Adrenal gland (tissue), 9 donors: ENCODE measurements at regions not wholly inside any gene's neighbourhood (a gene's known extent, or its start where the extent isn't known, plus 50 kb on each side); places are given as distances from the start of the nearest gene placed in this dataset.

Experiments used
- DNase-seq, 7 donors: peaks; one replicate each; pipeline ENCODE4 v3.0.0-alpha.2; 2019 to 2020
- H3K27ac ChIP-seq, 5 donors: fragments of 200-600 bp; sonication (generic) in 4 of 5; 1 replicate in 3 of 5; 2 replicates in 2 of 5; pipeline versions ENCODE4 v1.5.1 to v1.8.0; 2016 to 2020; ENCODE audit warnings: mild to moderate bottlenecking in 1 of 5
- H3K27me3 ChIP-seq: fragments of 200-600 bp; 2 replicates; pipeline ENCODE4 v1.8.0; 2021
- H3K36me3 ChIP-seq, 2 donors: fragments of 200-600 bp; replicated peaks in 1 of 2; 1 replicate in 1 of 2; 2 replicates in 1 of 2; pipeline versions ENCODE4 v1.5.1 to v1.8.0; 2018 to 2022
- H3K4me1 ChIP-seq, 2 donors: fragments of 200-600 bp; replicated peaks in 1 of 2; 1 replicate in 1 of 2; 2 replicates in 1 of 2; pipeline versions ENCODE4 v1.5.1 to v1.8.0; 2018 to 2021
- H3K4me3 ChIP-seq, 4 donors: fragments of 200-600 bp; sonication (generic) in 3 of 4; one replicate each; pipeline ENCODE4 v1.5.1; 2016 to 2018
- H3K9me3 ChIP-seq, 3 donors: fragments of 200-600 bp; sonication (generic) in 1 of 3; replicated peaks in 1 of 3; 1 replicate in 2 of 3; 2 replicates in 1 of 3; pipeline versions ENCODE4 v1.5.1 to v1.8.0; 2016 to 2021
- POLR2A ChIP-seq, 2 donors: fragments of 450-650 bp; IDR thresholded peaks; one replicate each; pipeline ENCODE4 v1.6.1; 2017; ENCODE audit warnings: antibody characterized with exemption in 2 of 2, mild to moderate bottlenecking in 2 of 2, moderate library complexity in 1 of 2
- WGBS, 4 donors: extraction: QIAGEN DNeasy Blood & Tissue Kit in 2 of 4; methylation state at CpG; one replicate each; pipeline versions ENCODE4 v1.1.5 to v1.1.7; 2013 to 2017; 5-methylcytosine and 5-hydroxymethylcytosine counted together
- intact Hi-C, 2 donors: fragments of 100-400 bp; cut with DNase I; formaldehyde crosslinking; loops; one replicate each; pipeline versions ENCODE4 v1.14.1 to v1.15.0; 2022 to 2023
- TF ChIP-seq, protein P1 (sequence below), 6 experiments: fragments of 450-650 bp in 4 of 6; fragments of 200-600 bp in 2 of 6; sonication (generic) in 1 of 6; IDR thresholded peaks; 1 replicate in 5 of 6; 2 replicates in 1 of 6; pipeline versions ENCODE4 v1.5.1 to v1.8.0; 2016 to 2021; ENCODE audit warnings: antibody characterized with exemption in 6 of 6, mild to moderate bottlenecking in 2 of 6, moderate library complexity in 1 of 6
- donor health status: healthy with polysubstance abuse.
- donor health status: Bipolar disorder and iron deficiency.
- donor health status: DM: yes; HTN: yes; CAD: no.
- donor health status: DM: no; HTN: no; CAD: no.
- donor health status: DM: no; HTN: no; CAD: no.

DNA sequence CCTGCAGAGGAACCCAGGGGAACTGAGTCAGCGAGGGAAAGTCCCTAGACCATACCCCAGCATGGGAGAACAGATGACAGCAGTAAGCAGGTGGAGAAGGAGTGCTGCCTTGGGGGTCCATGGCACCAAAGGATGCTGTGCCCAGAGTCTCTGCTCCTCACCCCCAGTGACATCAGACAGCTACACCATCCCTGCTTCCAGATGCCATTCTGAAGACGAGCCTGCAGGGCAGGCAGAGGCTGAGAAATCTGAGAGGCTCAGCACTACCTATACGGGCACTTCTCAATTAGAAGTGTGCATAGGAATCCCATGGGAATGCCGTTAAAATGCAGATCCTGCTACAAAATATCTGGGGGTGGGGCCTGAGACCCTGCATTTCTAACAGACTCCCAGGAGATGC is 211.3 kb upstream of the NSMCE3 start:
- no peaks in the 10 kb centered on the region for H3K9me3 ChIP-seq
- H3K27ac ChIP-seq: no peak overlapping the region
- H3K4me3 ChIP-seq: no peak overlapping the region
- no peak for DNase-seq
- H3K4me1 ChIP-seq: no peaks in the 10 kb centered on the region
- TF ChIP-seq, protein P1, sequence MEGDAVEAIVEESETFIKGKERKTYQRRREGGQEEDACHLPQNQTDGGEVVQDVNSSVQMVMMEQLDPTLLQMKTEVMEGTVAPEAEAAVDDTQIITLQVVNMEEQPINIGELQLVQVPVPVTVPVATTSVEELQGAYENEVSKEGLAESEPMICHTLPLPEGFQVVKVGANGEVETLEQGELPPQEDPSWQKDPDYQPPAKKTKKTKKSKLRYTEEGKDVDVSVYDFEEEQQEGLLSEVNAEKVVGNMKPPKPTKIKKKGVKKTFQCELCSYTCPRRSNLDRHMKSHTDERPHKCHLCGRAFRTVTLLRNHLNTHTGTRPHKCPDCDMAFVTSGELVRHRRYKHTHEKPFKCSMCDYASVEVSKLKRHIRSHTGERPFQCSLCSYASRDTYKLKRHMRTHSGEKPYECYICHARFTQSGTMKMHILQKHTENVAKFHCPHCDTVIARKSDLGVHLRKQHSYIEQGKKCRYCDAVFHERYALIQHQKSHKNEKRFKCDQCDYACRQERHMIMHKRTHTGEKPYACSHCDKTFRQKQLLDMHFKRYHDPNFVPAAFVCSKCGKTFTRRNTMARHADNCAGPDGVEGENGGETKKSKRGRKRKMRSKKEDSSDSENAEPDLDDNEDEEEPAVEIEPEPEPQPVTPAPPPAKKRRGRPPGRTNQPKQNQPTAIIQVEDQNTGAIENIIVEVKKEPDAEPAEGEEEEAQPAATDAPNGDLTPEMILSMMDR (IDR thresholded peaks at IDR 0.05): no peak
- H3K27me3 ChIP-seq: no peaks in the 10 kb centered on the region
- no peaks in the 10 kb centered on the region for H3K36me3 ChIP-seq
- intact Hi-C loops: no loop called here
- 67 to 77% (median 74%) methylated on average over 4 of the region's 4 CpGs for whole genome bisulfite sequencing, 4 donors

DNA sequence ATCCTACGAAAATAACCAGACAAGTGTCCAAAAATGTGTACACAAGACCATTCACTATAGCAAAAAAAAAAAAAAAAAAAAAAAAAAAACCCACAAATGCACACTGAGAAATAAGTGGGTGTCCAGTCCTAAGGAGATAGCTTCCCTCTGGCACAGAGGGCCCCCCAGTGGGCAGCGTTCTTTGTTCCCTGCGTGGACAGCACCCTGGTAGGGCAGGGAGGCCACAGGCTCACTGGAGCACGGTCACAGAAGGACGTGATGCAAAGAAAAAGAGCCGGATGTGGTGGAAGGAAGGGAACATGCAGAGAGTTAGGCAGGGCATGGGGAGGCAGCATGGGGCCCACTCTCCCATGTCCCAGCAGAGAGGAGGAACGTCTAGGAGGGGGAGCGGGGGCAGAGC is 210.7 kb upstream of the NSMCE3 start:
- no peak for TF ChIP-seq POLR2A (IDR thresholded peaks at IDR 0.05)
- TF ChIP-seq, protein P1 (IDR thresholded peaks at IDR 0.05): no peak
- Histone ChIP-seq H3K4me3 (no peak overlapping the region), H3K9me3 (no peaks in the 10 kb centered on the region), H3K27me3 (no peaks in the 10 kb centered on the region), H3K36me3 (no peaks in the 10 kb centered on the region), H3K4me1 (no peaks in the 10 kb centered on the region), H3K27ac (no peak overlapping the region)
- no peak for DNase-seq
- WGBS, 4 donors: 59 to 74% (median 68%) methylated on average over 8 of the region's 8 CpGs
- intact Hi-C loops: no loop called here

DNA sequence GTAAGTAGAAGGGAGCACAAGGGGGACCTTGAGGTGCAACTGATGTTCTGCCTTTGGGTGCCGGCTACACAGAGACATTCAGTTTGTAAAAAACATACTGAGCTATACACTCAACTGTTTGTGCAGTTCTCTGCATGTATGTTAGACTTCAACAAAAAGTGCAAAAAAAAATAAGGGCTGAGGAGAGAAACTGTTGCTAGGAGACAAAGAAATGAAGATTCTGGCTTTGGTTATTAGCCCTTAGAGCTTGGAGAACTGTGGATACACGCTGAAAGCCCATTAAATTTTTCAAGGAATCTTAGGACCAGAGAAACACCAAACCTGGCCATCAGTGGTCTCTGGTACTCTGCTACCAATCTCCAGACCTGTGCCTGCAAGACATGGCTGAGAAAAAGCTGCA is 207.6 kb upstream of the NSMCE3 start:
- intact Hi-C loops: no loop called here
- 80 to 90% (median 85%) methylated on average over 2 of the region's 2 CpGs for WGBS, 4 donors
- Histone ChIP-seq H3K36me3 (no peaks in the 10 kb centered on the region), H3K4me1 (no peaks in the 10 kb centered on the region), H3K4me3 (no peak overlapping the region), H3K27ac (no peak overlapping the region), H3K27me3 (no peaks in the 10 kb centered on the region), H3K9me3 (no peaks in the 10 kb centered on the region)
- TF ChIP-seq, protein P1 (IDR thresholded peaks at IDR 0.05): no peak
- no peak for TF ChIP-seq POLR2A (IDR thresholded peaks at IDR 0.05)
- DNase-seq: no peak

DNA sequence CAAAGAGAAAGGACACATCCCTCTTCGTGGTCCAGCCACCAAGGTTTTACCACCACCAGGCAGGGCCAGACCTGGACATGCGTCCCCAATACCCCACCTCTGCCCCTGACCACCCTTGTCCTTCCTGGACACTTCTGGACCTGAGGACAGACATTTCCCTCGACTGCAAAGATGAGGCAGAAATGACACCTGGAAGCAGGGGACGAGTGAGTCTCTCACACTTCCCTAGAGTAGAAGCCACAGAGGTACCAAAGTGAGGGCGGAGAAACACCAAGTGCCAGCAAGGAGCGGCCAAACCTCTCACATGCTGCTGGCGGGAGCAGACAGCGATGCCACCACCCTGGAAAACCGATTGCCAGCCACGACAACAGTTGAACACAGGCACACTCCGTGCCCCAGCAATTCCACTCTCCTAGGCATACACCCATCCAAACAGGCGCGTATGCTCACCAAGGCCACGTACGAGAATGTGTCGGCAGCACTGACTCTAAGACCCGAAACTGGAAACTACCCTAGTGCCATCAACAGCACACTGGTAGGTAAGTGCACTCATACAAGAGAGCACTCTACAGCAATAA is 207.0 kb upstream of the NSMCE3 start:
- TF ChIP-seq, protein P1 (IDR thresholded peaks at IDR 0.05): no peak
- TF ChIP-seq POLR2A (IDR thresholded peaks at IDR 0.05): no peak
- Histone ChIP-seq H3K27ac (no peak overlapping the region), H3K36me3 (no peaks in the 10 kb centered on the region), H3K4me3 (no peak overlapping the region), H3K27me3 (no peaks in the 10 kb centered on the region), H3K9me3 (no peaks in the 10 kb centered on the region), H3K4me1 (no peaks in the 10 kb centered on the region)
- 74 to 83% (median 78%) methylated on average over 14 to 17 of the region's 17 CpGs for WGBS, 4 donors
- DNase-seq: no peak
- intact Hi-C loops: no loop called here
